GM18909 (cell line): ENCODE measurements at regions not wholly inside any gene's neighbourhood (a gene's known extent, or its start where the extent isn't known, plus 50 kb on each side); places are given as distances from the start of the nearest gene placed in this dataset.
"Not testable (repeated sequence)": the region's sequence is repeated elsewhere in the genome, so short reads cannot be mapped to it uniquely, and the experiment has no call there.

Source experiments
- ATAC-seq: cut with Tn5 transposase; IDR thresholded peaks from one replicate; pipeline ENCODE4 v1.9.1; 2021; ENCODE audit warnings: mild to moderate bottlenecking; ENCODE audit not compliant: unreplicated experiment, poor library complexity

DNA sequence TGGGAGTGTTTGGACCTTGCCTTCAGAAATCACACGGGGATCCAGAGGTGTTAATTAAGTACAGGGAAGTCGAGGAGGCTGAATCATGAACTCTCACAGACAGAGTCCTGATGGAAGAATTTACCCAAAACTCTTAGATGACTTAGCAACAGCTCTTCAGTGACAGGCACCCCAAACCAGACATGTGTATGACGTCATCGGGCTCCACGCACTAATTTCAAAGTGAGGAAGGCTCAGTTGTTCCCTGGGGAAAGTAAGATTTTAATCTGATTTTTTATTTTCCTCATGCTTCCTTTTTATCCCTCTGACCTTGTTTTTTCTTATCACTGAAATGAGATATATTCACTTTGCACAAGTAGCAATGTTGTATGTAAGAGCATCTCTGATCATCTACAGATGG, 1363.5 kb downstream of the AACS start:
- ATAC-seq, result no peak

DNA sequence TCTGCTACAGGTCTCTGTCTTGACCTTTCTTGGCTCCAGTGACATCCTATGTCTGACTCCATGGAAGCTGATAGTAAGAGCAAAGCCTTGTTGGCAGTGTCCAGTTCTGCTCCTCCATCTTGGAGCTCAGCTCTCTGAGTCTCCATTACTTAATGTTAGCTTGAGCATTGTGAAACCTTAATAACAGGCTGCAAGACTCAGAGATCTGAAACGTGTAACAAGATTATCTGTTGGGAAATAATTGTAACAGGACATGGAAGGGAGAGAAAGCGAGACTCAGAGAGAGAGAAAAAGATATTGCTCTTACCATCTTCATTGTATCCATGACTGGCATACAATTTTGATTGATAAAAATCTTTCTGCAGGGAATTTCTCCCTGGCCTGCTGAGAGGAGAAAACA, 1365.7 kb downstream of the AACS start:
- no peak for ATAC-seq

- ATAC-seq, result no peak
Observed at GRCh38 chr12:126431767-126432166, 1366.5 kb downstream of the AACS start.

GRCh38 chr12:126432780-126433179, 1367.5 kb downstream of the AACS start:
- ATAC-seq, result no peak

GRCh38 chr12:126434412-126434985, 1369.3 kb downstream of the AACS start:
- ATAC-seq, result no peak

- no peak for ATAC-seq
Observed at GRCh38 chr12:126436041-126436440, 1370.8 kb downstream of the AACS start.

GRCh38 chr12:126437934-126438333, 1372.7 kb downstream of the AACS start:
- ATAC-seq, result no peak

GRCh38 chr12:126443977-126444376, 1378.7 kb downstream of the AACS start:
- ATAC-seq, result no peak

DNA sequence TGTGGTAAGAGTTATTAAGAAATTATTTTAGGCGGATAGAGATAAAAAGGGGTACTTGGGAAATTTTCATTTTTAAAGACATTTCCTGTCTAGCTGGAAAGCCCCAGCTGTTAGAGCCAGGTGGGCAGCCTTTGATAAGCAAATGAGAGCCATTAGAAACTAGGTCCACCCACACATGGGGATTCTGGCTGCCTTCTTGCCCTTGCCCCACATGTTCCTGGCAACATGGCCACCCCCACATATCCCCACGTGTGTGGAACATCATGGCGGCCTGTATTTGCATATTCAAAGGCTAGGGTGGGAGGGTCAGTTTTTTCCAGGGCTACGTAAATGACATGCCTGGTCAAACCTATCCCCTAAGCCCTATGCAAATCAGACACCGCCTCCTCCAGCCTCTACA, 1382.1 kb downstream of the AACS start:
- no peak for ATAC-seq

DNA sequence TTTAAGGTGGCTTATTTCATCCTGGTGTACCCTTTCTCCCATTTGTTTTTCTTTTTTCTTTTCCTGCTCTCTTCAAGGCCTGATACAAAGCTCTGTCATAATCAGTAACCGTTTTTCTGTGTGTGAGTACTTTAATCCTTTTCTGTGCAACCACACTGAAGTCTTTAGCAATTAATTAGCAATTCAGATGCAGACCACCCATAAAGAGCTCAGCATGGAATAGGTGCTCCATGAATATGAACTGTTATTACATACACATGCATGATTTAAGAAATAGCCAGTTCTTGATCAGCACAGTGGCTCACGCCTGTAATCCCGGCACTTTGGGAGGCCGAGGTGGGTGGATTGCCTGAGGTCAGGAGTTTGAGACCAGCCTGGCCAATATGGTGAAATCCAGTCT, 1386.6 kb downstream of the AACS start:
- no peak for ATAC-seq

DNA sequence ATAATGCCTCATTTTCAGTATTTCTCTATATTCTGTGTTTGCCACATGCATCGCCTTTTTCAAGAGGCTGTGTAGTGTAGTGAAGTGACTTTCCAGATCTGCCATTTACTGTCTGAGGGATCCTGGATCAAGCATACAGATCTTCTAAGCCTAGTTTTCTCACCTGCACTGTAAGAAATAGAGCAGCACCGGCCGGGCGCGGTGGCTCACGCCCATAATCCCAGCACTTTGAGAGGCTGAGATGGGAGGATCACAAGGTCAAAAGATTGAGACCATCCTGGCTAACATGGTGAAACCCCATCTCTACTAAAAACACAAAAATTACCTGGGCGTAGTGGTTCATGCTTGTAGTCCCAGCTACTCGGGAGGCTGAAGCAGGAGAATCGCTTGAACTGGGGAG, 1387.5 kb downstream of the AACS start:
- not testable (repeated sequence) for ATAC-seq

DNA sequence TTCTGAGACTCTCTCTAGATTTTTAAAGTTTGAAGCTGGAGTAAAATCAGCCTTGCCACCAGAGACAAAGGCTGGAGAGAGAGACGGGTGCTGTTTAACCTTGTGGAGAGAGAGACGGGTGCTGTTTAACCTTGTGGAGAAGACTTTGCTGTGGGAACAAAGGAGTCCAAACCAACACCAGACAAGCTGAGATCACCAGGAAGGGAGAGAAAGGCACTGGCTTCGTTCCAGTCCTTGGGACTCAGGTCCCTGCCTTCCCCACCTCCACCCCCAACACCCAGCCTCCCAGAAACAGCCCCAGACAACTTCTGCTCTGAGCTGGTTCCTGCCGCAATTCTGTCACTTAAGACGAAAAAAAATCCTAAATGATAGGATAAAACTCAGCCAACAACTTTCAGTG, 1389.3 kb downstream of the AACS start:
- no peak for ATAC-seq

DNA sequence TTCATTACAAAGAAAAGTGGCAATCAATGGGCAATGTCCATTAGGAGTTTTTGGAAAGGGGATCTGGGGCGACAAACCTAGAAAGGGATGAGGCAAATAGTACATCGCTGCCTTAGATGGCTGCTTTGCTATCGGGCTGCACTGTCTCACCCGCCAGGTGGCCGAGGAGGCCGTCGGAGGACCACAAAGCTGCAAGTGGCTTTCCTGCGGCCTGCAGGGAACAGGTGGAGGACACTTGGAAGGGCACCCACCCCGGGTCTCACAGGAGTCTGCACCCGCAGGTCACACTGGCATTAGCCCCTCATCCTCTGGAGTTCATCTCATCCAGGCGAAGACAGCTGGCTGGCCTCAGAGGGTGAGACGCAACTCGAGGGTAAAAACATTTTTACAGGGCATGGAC, 1392.5 kb downstream of the AACS start:
- no peak for ATAC-seq

DNA sequence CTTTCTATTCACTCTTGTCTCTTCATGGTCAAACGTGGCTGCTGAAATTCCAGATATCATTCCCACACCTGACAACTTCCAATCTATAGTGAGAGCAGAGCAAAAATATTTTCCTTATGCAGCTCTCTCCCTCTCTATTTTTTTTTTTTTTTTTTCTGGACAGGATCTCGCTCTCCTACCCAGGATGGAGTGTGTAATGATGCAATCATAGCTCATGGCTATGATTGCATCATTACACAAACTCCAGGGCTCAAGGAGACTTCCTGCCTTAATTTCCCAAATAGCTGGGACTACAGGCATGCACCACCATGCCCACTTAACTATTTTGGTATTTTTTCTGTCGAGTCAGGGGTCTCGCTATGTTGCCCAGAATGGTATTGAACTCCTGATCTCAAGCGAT, 1398.9 kb downstream of the AACS start:
- no peak for ATAC-seq

- no peak for ATAC-seq
Observed at GRCh38 chr12:126469211-126469610, 1404.0 kb downstream of the AACS start.

GRCh38 chr12:126474703-126475102, 1409.5 kb downstream of the AACS start:
- no peak for ATAC-seq

DNA sequence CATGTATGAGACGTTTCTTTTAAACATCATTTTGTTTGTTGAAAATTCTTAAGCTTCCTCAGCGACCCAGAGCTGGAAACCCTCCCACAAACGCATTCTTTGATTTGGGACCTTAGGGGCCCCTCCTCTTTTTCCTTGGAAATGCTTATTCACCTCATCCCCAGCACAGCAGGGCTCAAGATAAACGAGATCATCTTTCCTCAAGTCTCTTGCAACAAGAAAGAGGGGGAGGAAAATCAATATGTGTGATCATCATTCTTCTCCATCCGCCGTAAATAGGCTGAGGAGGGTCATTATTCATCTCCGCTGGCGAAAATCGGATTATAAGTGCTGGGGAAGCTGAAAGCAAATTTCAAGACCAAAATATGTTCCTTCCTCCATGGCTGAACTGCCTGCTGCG, 1415.2 kb downstream of the AACS start:
- ATAC-seq, result no peak

DNA sequence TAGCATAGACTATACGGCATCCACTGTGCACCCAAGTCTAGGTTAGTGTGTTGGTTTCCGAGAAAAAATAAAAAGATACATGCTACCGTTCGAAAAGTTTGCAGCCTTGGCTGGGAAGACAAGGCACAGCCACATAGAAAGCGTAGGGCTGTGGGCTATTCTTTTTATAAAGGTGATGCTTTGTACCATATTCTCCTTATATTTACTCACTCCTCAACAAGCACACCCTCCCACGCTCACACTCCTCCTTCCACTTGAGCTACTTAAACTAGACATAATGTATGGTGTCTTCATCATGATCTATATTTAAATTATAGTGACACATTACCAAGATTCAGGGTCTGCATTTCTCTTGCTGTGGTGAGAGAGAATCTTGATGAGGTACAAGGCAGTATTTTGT, 1416.5 kb downstream of the AACS start:
- no peak for ATAC-seq

- ATAC-seq, result no peak
Observed at GRCh38 chr12:126482238-126482889, 1417.1 kb downstream of the AACS start.

DNA sequence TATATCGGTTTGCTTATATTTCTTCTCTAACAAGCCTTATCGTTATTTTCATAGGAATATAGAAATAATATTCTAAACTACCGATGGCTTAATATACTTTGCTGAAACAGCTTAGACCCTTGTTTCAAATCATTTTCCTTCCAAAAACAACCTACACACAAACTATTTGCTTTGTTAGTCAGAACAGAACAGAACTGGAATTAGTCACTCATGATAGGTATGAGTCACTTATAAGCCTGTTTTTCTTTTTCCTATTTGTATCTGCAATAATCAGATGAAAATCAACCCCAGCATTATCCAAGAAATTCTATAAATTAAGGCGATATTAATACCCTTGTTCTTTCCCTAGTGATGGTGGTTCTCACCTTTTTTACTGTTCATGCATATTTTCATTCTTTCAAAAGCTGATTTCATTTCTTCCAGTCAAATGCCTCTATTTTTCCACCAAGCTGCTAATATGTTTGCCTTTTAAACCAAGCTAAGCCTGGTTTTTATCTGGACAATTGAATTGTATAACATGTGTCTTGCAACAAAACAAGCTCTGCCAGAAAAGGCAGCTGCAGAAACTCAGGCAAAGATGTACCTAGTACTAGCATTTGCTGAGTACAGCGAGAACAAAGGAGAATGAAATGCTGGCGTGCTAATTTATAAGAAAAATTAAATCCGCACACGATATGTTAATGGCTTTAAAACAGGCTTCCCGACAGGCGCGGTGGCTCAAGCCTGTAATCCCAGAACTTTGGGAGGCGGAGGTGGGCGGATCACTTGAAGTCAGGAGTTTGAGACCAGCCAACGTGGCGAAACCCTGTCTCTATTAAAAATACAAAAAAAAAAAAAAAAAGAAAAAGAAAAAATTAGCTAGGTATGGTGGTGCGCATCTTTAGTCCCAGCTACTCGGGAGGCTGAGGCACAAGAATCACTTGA, 1418.2 kb downstream of the AACS start:
- no peak for ATAC-seq

DNA sequence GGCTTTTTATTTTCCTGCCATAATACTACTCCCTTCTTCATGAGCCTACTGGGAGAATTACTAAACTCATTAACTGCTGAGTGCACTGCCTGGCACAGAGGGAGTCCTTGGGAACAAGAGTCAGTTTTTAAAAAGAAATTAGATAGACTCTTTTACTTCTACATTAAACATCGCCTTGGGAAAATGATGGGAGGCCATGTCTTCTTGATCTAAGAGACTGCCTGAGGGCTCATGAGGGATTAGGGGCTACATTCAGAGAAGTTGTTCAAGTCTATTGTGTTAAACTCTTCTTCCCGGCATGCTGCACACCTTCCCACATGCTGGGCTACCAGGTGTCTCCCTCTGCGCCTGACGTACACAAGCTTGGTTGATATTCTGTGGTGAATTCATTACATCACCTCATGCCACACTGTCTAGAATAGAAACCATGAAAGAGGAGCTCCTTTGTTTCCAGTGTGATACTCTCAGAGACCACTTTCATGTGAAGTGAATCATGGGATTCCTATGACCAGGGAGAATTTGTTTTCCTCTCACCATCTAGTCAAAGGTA, 1422.3 kb downstream of the AACS start:
- no peak for ATAC-seq
